Transverse colon (tissue), 3 donors: ENCODE measurements at regions not wholly inside any gene's neighbourhood (a gene's known extent, or its start where the extent isn't known, plus 50 kb on each side); places are given as distances from the start of the nearest gene placed in this dataset.

Experiments used
- EP300 ChIP-seq: sonication (generic); formaldehyde crosslinking; IDR thresholded peaks from one replicate; pipeline ENCODE4 v1.6.1; 2017; ENCODE audit warnings: antibody characterized with exemption, low read depth
- POLR2A ChIP-seq: fragments of 450-650 bp; IDR thresholded peaks from one replicate; pipeline ENCODE4 v1.6.1; 2016; ENCODE audit warnings: antibody characterized with exemption, mild to moderate bottlenecking, moderate library complexity
- TF ChIP-seq, protein P1 (sequence below), 5 experiments: fragments of 200-600 bp in 3 of 5; fragments of 450-650 bp in 2 of 5; sonication (generic) in 3 of 5; IDR thresholded peaks; 1 replicate in 2 of 5; 2 replicates in 3 of 5; pipeline ENCODE4 v1.5.1; 2016 to 2017; ENCODE audit warnings: antibody characterized with exemption in 5 of 5, inconsistent platforms in 3 of 5, mild to moderate bottlenecking in 2 of 5, moderate library complexity in 1 of 5

DNA sequence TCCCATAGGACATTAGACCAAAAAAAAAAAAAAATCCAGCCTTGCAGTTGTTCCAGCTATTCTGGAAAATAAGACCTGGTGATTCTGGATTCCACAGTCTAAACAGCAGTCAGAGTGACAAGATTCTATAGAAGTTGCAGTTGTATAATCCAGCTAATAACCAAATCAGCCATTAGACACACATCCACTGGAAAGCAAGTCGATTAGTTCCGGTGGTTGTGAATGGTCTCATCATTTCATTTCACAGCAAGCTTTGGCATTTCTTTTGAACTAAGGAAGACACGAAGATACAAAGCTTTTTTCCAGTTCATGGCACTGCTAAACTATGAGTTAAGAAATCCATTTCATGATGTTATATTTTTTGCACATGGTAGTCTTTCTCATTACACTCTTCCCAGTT is 54.4 kb upstream of the FAM89A start:
- TF ChIP-seq EP300: no peak
- TF ChIP-seq, protein P1, sequence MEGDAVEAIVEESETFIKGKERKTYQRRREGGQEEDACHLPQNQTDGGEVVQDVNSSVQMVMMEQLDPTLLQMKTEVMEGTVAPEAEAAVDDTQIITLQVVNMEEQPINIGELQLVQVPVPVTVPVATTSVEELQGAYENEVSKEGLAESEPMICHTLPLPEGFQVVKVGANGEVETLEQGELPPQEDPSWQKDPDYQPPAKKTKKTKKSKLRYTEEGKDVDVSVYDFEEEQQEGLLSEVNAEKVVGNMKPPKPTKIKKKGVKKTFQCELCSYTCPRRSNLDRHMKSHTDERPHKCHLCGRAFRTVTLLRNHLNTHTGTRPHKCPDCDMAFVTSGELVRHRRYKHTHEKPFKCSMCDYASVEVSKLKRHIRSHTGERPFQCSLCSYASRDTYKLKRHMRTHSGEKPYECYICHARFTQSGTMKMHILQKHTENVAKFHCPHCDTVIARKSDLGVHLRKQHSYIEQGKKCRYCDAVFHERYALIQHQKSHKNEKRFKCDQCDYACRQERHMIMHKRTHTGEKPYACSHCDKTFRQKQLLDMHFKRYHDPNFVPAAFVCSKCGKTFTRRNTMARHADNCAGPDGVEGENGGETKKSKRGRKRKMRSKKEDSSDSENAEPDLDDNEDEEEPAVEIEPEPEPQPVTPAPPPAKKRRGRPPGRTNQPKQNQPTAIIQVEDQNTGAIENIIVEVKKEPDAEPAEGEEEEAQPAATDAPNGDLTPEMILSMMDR (IDR thresholded peaks at IDR 0.05): no peak
- TF ChIP-seq POLR2A: no peak
